Inflammatory macrophage (primary cell): ENCODE measurements at regions not wholly inside any gene's neighbourhood (a gene's known extent, or its start where the extent isn't known, plus 50 kb on each side); places are given as distances from the start of the nearest gene placed in this dataset.
"Not testable (repeated sequence)": the region's sequence is repeated elsewhere in the genome, so short reads cannot be mapped to it uniquely, and the experiment has no call there.

Source experiments
- DNase-seq, 2 donors: peaks; one replicate each; pipeline ENCODE4 v3.0.0-alpha.2; 2020 to 2022

DNA sequence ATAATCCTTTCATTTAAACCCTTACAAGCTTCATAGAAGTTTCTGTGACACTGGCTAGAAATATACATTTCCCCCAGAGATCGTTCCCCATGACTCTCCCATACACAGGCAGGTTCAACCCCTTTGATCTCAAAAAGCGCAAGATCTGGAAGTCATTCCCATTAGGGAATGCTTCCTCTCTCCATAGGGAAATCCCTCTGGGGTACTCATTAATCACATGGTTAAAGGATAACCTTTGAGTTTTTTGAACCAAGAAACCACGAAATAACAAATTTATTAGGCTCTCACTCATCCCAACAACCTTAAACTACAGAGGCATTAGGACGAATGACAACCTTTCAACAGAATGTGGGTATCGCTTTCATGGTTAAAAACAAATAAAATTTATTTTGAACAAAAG is 211.9 kb upstream of the PRICKLE2 start:
- no peak for DNase-seq

DNA sequence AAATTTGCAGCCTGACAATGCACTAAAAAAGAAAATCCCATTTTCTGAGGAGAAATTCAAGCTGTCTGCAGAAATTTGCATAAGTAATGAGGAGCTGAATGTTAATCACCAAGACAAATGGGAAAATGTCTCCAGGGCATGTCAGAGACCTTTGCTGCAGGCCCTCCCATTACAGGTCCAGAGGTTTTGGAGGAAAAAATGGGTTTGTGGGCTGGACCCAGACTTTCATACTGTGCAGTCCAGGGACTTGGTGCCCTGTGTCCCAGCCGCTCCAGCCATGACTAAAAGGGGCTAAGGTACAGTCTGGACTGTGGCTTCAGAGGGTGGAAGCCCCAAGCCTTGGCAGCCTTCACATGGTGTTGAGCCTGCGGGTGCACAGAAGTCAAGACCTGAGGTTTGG is 209.8 kb upstream of the PRICKLE2 start:
- not testable (repeated sequence) for DNase-seq

DNA sequence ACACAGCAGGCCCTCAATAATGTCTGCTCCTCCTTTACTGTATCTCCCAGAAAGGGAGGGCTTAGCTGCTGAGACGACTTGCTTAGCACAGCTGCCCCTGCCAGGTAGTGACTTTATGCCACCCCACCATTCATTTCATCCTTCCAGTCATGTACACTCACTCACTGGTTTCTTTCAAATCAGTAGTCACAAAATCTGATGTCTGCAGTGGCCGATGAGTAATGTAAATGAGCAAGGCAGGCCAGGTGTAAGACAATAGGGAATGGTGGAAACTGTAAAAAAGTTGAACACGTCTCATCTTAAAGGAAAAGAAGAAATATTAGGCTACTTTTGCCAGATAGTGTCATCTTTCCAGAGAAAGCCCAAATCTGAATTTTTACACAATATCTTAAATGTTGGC is 207.6 kb upstream of the PRICKLE2 start:
- DNase-seq = no peak

DNA sequence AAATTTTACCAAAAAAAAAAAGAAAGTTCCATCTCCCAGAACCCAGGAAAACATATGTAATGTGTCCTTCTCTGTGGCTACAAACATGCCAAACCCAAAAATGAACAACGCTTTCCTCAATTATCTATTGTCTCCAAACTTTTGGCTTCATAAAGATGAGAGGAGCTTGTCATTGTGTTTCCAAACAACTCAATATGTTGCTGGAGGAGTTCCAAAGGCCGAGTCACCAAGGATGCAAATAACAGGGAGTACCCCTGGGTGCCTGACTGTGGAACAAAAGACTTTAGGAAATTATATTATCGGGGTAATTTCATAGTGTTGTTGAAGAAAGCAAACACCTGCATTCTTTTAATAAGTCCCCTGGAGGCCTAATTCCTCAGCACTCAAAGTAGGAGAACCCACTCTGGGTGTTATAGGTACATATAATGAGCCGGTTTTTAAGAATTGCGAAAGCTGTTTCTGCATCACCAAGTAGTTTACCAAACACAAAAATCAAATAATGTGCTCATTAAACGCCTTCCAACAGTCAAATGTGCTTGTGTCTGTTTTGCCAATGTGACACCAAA is 206.3 kb upstream of the PRICKLE2 start:
- DNase-seq = no peak

DNA sequence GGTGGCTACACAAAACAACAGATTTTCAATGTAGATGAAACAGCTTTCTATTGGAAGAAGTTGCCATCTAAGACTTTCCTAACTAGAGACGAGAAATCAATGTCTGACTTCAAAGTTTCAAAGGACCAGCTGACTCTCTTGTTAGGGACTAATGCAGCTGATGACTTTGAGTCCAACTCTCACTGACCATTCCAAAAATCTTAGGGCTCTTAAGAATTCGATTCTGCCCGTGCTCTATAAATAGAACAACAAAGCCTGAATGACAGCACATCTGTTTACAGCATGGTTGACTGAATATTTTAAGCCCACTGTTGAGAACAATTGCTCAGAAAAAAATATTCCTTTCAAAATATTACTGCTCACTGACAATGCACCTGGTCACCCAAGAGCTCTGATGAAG is 202.4 kb upstream of the PRICKLE2 start:
- DNase-seq = no peak

DNA sequence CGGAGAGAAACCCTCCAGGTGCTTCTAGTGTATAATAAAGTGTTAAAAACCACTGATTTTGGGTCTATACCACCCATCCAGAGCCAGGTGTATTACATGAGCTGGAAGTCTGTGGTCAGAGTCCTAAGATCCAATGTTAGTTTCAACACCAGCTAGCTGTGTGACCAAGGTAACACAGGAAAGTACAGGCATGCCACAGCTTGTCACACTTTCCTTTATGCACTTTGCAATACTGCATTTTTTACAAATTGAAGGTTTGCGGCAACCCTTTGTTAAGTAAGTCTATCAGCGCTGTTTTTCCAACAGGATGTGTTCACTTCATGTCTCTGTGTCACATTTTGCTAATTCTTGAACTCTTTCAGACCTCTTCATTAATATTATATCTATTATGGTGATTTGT is 201.3 kb upstream of the PRICKLE2 start:
- DNase-seq = no peak

DNA sequence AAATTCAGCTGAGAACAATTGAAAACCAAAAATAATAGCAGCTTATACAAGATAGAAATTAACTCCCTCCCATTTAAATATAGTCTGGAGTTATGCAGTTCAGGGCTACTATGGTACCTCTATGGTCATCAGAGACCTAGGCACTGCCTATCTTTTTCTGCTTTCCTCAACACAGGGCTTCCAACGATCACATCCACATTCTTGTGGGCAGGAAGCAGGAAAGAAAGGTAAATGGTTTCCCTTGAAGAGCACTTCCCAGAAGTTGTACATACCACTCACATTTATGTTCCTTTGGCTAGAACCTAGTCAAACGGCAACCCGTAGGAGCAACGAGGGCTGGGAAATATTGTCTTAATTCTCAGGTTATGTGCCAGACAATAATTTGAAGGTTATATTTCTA is 197.7 kb upstream of the PRICKLE2 start:
- no peak for DNase-seq

DNA sequence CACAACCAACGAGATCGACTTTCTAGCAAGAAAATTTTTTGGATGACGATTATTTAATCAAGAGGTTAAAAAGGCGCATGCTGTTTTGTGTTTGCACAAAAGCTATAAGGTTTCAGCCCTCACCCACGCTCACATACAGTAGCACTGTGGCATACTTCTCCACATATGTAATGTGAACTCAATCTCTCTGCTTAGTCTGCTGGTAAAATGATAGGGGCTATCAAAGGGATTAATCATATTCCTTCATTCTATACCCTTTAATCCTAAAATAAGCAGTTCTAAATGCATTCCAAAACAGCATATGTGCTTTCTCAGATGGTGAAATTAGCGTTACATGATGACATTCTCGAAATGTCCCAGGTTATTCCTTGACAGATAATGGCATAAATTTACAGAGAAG is 196.9 kb upstream of the PRICKLE2 start:
- DNase-seq = no peak

DNA sequence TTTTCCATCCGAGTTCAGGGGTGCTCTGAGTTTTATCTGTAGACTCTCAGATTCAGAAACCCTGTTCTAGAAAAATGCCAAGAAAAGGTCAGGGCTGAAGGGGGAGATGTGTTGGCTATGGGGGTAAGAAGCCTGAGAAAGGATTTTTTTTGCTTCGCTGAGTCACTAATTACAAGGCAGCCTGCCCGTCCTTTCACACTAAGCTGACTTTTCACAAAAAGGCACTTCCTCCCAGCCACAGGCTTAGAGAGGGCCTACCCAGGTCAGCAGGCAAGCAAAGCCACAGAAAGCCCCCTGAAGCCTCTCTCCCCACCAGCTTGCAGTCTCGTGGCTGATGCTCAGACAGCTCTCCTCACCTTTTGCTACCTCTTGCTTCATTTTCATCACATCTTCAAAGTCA is 192.6 kb upstream of the PRICKLE2 start:
- DNase-seq = no peak

DNA sequence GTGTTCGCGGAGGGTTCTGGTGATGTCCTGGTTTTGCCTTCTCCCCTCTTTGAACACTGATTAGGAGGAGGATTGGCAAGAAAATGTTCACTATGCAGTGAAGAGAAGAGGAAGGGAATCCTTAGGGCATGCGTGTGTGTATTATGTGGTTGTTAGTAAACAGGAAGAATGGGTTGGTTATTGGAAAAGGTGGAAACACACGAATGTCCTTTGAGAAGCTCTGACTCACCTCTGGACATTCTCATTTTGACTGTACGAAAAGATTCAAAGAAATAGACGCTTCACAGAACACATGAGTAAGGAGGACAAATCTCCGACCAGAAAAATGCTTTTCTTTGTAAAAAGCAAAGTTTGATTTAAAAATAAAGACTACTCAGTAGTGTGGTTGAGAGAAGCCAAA is 188.8 kb upstream of the PRICKLE2 start:
- DNase-seq = no peak

DNA sequence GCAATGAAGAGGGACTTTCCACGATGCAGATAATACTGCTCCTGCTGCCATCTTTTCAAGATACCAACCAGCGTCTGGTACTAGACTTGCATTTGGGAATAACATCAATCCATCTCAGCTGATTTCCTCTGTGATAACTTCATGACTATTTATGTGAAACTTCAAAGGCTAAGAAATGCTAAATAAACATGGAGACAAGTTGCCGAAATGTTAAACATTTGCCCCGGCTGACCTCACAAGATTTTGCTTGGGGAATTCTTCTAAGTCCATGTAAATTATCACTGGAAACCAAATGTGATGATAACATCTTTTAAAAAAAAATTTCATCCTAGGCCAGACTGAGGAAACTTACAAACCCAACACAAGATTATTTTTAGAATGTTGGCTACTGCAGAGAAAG is 185.8 kb upstream of the PRICKLE2 start:
- DNase-seq = no peak

DNA sequence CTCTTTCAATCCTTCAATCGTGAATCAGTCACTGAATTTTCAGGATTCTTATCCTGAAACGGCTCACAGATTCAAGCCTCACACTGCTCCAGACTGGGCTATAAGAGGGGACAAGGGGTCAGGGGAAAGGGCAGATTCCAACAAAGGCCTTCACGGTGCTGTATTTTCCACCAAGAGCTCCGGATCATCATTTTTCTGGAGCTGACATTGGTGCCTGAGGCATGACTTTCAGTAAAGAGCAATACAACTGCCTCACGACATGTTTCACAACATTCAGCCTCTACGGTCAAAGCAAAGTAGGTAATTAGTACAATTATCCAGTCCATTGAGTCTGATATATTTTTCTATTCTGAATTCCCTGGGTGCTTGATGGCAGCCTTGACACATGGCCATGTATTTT is 185.0 kb upstream of the PRICKLE2 start:
- DNase-seq = no peak

DNA sequence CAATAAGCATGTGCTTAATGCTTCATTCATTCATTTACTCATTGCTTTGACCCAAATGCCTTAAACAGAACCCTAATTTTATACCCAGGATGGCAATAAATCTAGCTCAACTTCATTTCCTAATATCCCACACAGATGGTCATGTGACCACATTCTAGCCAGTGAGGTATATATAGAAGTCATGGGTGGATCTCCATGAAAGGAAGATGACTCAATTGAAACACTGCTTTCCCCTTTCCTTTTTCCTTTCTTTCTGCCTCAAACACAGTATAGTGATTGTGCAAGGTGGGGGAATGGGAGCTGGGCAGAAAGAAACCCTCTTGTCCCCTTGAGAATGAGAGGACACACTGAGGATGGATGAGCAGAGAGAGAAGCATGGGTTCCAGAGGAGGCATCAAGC is 183.5 kb upstream of the PRICKLE2 start:
- no peak for DNase-seq

DNA sequence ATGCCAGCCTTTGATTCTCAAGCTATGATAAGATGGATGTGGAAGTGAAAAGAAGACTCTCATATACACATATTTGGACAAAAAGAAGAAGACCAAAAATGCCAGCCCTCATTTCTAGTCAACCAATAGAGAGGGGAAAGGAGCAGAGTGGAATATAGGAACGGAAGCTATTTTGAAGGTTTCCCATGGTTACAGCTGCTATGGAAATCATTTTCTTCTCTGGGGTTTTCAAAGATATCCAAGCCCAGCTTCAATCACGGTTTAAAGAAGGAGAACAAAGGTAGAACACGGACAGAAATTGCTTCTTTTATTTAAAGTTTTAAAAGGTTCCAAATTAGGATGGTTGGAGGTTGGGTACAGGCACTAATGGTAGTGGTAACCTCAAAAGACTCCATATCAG is 181.0 kb upstream of the PRICKLE2 start:
- no peak for DNase-seq

DNA sequence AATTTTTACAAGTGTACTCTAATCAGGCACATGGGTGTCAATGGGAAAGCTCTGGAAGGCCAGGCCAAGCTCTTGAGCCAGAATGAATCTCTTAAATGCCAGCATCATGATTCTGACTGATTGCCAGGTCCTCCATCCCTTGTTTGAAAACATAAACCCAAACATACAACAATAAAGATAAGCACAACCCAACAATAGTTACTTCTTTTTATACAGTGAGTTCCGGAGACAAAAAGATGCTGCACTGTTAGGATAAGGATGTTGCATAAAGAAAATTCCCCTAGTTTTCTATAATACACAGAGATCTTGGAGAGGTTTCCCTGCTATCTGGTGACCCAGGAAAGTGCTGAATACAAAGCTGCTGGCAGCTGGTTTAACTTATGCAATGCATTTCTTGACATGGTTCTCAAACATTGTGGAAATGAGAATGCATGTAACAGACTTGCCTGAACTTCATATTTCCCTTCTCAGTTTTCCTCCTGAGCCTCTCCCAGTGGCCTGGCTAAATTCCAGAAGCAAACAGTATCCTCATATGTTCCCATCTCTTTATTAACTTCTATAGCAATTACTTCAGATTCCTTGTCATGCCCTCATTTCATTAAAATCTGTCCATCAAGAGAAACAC is 180.1 kb upstream of the PRICKLE2 start:
- DNase-seq = no peak

DNA sequence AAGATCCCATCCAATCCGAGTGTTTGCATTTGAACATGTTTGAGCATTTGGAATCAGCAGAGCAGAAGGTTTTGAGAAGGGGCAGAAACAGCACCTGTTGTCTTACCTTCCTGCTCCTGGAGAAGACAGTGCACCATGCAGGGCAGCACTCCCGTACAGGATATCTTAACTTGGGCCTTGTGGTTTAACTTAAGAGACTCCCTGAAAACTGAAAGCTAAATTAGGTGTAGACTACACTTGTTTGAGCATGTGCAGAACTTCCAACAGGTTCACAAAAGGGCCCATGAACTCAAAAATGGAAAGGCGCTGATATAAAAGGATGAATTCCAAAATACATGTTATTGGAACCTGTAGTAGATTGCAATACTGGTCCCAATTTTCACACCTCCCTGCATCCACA is 175.4 kb upstream of the PRICKLE2 start:
- DNase-seq = no peak

DNA sequence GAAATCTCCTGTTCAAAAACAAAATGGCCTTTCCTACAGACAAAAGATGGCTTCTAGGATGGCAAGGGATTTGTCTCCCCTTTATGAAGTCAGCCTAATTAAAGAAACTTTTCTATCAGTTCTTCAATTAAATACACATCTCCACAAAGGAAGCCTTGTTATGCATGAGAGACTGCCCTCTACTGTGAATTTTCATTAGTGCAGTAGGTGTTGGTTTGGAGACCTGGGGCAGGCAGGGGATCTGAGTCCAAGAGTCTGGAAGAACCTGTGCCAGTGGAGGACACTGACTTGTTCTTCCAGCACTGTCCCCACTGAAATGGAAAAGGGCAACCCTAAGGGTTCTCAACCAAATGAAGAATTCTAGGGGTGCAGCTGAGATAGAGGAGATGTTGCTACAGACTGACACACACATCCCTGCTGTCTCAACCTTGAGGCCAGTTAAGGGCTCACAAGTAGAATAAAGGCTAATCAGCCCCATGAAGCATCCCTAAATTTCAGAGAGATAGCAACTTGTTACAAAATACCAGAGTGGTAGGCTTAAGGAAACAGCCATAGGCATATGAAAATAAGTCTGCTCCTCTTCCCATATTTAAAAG is 174.0 kb upstream of the PRICKLE2 start:
- peak; percentile 15 to 24 for DNase-seq

DNA sequence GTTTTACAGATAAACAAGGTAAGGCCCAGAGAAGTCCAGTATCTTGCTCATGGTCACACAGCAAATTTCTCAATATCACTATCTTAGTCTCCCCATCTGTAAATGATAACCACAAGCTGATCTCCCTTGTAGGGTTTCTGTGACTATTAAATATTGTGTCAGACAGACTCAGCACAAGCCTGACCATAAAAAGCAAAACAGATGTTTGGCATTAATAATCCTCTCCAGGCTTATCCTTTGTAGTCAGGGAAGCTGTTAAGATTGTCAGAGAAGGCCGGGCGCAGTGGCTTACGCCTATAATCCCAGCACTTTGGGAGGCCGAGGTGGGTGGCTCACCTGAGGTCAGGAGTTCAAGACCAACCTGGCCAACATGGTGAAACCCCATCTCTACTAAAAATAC is 173.2 kb upstream of the PRICKLE2 start:
- DNase-seq = no peak

DNA sequence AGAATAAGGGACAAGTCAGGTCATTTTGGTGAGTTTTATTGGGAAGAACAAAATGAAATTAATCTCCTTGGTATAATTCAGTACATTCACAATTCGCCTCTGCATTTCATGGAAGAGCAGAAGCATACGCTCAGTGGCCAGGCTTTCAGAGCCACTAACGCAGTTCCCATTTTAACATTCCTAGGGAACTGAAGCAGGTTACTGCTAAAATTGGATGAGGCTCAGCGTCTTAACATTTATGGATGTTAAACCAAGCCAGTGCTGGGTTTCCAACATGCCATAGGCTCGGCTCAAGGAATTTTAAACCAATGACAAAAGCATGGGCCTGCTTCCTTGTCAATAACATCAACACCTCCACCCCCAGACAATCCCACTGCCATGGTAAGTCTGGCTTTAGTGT is 172.7 kb upstream of the PRICKLE2 start:
- no peak for DNase-seq

DNA sequence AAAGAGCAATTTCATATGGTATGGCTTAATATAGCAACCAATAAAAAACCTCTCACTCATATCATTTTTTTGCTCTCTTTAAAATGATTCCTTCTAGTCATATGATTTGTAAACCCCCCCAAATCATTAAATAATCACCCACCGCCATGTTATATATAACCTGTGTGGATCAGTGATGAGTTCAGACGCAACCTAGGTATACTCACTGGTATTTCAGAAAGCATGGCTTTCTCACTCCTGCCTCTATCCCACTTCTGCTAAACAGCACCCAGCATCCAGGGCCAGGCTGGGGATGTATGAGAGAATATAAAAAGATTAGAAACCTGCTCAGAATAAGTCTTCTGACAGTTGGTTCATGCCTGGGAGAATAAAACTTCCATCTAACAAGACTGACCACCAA is 172.3 kb upstream of the PRICKLE2 start:
- DNase-seq = no peak

DNA sequence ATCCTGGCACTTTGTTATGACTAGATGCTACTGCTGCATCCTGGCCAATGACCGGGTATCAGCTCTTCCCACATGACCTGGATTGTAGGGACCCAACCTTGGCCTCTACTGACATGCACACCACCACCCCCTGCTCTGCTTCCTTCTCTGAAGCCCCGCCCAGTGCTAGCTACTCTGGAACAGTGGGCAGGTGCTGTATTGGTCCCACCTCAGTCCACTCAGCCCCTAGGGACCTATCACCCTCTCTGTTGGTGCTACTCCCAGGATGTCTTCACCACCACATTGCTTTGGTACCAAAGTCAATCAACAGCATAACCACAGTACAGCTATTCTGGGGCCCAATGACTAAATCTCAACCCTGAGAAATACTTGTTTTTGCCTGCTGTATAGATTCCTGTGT is 170.2 kb upstream of the PRICKLE2 start:
- no peak for DNase-seq

DNA sequence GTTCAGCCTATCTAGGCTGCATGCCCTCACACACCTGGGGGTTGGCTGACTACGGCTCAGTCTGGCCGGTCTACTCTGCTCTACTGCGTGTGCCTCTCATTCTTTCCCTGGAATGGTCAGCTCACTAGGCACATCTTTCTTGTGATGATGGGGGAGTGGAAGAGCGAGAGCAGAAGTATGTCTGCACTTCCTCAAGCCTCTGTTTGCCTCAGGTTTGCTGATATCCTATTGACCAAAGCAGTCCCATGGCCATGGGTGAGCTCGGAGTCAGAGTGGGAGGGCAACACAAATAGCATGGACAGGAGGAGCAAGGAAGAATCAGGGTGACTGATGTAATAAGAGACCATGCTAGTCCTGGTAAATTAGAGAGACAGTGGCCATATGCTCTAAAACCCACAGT is 167.9 kb upstream of the PRICKLE2 start:
- DNase-seq = no peak

DNA sequence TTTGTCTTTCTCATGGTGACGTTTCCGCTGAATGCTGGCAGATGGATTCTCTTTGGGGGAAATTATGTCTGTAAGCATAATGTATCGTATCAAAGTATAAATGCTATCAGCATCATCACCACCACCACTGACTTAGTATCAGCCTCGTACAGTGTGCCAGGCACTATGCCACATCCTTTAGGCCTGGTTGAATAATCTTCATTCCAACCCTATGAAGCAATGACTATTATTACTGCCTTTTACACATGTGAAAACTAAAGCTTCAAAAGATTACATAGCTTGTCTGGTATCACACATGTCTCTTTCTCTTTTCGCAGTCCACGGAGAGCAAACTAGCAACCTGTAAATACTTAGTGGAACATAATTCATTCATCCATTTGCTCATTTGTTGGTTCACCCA is 166.7 kb upstream of the PRICKLE2 start:
- DNase-seq = no peak

DNA sequence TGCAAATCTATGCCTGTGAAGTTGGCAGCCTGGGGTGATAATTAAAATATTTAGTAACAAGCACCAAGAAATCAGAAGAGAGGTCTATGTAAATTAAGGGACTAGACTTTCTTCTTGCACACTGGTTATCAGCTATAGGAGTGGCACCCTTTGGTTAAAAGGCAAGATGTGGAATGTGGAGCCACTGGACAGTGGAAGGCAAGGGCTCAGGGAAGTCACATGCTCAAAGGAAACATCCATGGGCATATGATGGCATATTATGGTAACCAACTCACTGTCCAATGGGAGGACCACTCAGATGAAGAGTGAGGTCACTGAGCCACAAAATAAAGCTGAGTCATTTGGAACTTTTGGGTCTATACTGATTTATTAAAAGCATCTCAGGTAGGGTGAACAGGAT is 165.6 kb upstream of the PRICKLE2 start:
- DNase-seq = no peak

DNA sequence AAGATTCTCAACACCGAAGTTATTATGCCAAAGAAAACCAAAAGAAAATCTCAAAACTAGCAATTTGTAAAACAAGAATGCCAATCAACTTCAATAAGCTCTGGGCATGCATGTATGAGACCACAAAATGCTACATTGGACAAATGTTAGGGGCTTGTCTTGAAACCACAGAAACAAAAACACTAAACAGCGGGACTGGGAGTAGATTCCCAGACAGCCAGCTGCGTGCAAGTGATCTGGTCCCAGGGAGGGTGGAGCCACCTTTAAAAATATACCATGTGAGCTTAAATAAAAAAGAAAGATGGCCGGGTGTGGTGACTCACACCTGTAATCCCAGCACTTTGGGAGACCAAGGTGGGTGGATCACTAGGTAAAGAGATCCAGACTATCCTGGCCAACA is 163.6 kb upstream of the PRICKLE2 start:
- DNase-seq = no peak
